Prostate gland (tissue), 2 donors: ENCODE measurements at regions not wholly inside any gene's neighbourhood (a gene's known extent, or its start where the extent isn't known, plus 50 kb on each side); places are given as distances from the start of the nearest gene placed in this dataset.

Experiments used
- DNase-seq: peaks from one replicate; pipeline ENCODE4 v3.0.0-alpha.2; 2019; ENCODE audit warnings: low spot score
- H3K27ac ChIP-seq, 2 donors: fragments of 200-600 bp; sonication (generic); 2 replicates each; pipeline ENCODE4 v1.5.1; 2017 to 2019
- H3K27me3 ChIP-seq: fragments of 200-600 bp; sonication (generic); replicated peaks from 2 replicates; pipeline ENCODE4 v1.5.1; 2019; ENCODE audit not compliant: insufficient read depth
- H3K36me3 ChIP-seq, 2 donors: fragments of 200-600 bp; sonication (generic); 1 replicate in 1 of 2; 2 replicates in 1 of 2; pipeline versions ENCODE4 v1.5.1 to v1.8.1; 2017 to 2019
- H3K4me1 ChIP-seq: fragments of 200-600 bp; sonication (generic); replicated peaks from 2 replicates; pipeline ENCODE4 v1.5.1; 2019
- H3K4me3 ChIP-seq, 2 donors: fragments of 200-600 bp; sonication (generic); 2 replicates each; pipeline ENCODE4 v1.5.1; 2017 to 2019
- H3K9me3 ChIP-seq: fragments of 200-600 bp; sonication (generic); 2 replicates; pipeline ENCODE4 v1.5.1; 2017
- POLR2A ChIP-seq: fragments of 450-650 bp; IDR thresholded peaks from one replicate; pipeline ENCODE4 v1.6.1; 2016; ENCODE audit warnings: antibody characterized with exemption, mild to moderate bottlenecking
- POLR2AphosphoS5 ChIP-seq: sonication (generic); formaldehyde crosslinking; IDR thresholded peaks from one replicate; pipeline ENCODE4 v1.6.1; 2017; ENCODE audit warnings: antibody characterized with exemption
- WGBS: methylation state at CpG from one replicate; pipeline ENCODE4 v1.1.5; 2018; 5-methylcytosine and 5-hydroxymethylcytosine counted together
- intact Hi-C: fragments of 100-400 bp; cut with DNase I; formaldehyde crosslinking; loops from one replicate; pipeline ENCODE4 v1.14.2; 2022
- TF ChIP-seq, protein P1 (sequence below), 4 experiments: fragments of 200-600 bp in 2 of 4; fragments of 450-650 bp in 2 of 4; sonication (generic) in 2 of 4; IDR thresholded peaks; 1 replicate in 3 of 4; 2 replicates in 1 of 4; pipeline ENCODE4 v1.5.1; 2016 to 2019; ENCODE audit warnings: antibody characterized with exemption in 4 of 4, mild to moderate bottlenecking in 2 of 4, moderate library complexity in 2 of 4

- WGBS = 70% methylated on average over 2 of the region's 2 CpGs
- Histone ChIP-seq H3K9me3 (no peaks in the 10 kb centered on the region), H3K4me3 (no peak overlapping the region), H3K27me3 (no peaks in the 10 kb centered on the region), H3K4me1 (no peaks in the 10 kb centered on the region), H3K27ac (no peak overlapping the region), H3K36me3 (no peaks in the 10 kb centered on the region)
- TF ChIP-seq, protein P1, sequence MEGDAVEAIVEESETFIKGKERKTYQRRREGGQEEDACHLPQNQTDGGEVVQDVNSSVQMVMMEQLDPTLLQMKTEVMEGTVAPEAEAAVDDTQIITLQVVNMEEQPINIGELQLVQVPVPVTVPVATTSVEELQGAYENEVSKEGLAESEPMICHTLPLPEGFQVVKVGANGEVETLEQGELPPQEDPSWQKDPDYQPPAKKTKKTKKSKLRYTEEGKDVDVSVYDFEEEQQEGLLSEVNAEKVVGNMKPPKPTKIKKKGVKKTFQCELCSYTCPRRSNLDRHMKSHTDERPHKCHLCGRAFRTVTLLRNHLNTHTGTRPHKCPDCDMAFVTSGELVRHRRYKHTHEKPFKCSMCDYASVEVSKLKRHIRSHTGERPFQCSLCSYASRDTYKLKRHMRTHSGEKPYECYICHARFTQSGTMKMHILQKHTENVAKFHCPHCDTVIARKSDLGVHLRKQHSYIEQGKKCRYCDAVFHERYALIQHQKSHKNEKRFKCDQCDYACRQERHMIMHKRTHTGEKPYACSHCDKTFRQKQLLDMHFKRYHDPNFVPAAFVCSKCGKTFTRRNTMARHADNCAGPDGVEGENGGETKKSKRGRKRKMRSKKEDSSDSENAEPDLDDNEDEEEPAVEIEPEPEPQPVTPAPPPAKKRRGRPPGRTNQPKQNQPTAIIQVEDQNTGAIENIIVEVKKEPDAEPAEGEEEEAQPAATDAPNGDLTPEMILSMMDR (IDR thresholded peaks at IDR 0.05) = no peak
- TF ChIP-seq POLR2AphosphoS5 = no peak
- no peak for TF ChIP-seq POLR2A
- intact Hi-C loops = no loop called here
- DNase-seq = no peak
Observed at GRCh38 chr2:121872651-121873050, 117.2 kb downstream of the TSN start.

- TF ChIP-seq POLR2AphosphoS5 = no peak
- no peak for TF ChIP-seq POLR2A
- TF ChIP-seq, protein P1 (IDR thresholded peaks at IDR 0.05) = no peak
- Histone ChIP-seq H3K4me3 (no peak overlapping the region), H3K9me3 (no peaks in the 10 kb centered on the region), H3K4me1 (no peaks in the 10 kb centered on the region), H3K27me3 (no peaks in the 10 kb centered on the region), H3K36me3 (no peaks in the 10 kb centered on the region), H3K27ac (no peak overlapping the region)
- no peak for DNase-seq
- intact Hi-C loops = no loop called here
- 68% methylated on average over 7 of the region's 7 CpGs for WGBS
Observed at GRCh38 chr2:121873864-121874263, 118.4 kb downstream of the TSN start.

DNA sequence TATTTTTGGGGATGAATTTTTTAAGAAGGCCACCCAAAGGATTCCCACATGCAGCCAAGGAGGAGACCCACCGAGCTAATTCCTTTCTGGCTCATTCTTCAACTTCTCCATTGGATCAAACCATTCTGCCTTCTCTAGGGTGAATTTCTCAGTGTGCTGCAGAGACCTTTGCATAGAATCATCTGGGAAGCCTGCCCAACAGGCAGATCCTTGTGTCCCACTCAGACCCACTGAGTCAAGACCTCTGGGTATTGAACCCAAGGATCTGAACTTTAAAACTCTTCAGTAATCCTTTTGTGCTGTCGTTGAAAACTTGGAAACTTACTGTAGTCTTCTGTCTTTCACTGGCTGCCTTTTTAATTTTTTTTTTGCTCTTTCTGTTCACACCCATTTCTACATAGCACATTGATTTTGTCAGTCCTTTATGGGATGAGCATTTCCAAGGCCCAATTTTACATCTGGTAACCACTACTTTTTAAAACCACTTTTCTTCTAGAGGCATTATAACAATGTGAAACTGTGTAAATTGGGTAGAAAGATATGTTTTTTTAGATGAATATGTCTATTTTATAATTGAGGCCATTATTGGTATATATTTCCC is 120.2 kb downstream of the TSN start:
- TF ChIP-seq POLR2AphosphoS5 (no peak), POLR2A (no peak)
- TF ChIP-seq, protein P1 (IDR thresholded peaks at IDR 0.05) = no peak

DNA sequence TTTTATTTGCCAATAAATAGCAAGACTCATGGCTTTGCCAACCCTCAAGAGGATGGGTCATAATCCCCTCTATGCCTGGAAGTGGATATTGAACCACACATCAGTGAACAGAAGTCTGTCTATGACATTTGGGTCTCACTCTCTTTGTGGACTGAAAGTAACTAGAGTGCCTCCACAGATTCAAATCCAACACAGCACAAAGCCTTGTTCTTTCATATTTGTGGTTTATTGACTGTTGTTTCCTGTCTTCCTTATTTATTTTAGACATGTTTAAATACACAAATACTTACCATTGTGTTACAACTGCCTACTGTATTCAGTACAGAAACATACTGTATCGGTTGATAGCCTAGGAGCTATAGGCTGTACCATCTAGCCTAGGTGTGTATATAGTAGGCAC is 121.9 kb downstream of the TSN start:
- Histone ChIP-seq H3K9me3 (no peaks in the 10 kb centered on the region), H3K4me3 (no peak overlapping the region), H3K36me3 (no peaks in the 10 kb centered on the region), H3K27ac (no peak overlapping the region), H3K27me3 (no peaks in the 10 kb centered on the region), H3K4me1 (no peaks in the 10 kb centered on the region)
- TF ChIP-seq POLR2A = no peak
- TF ChIP-seq POLR2AphosphoS5 = no peak
- TF ChIP-seq, protein P1 (IDR thresholded peaks at IDR 0.05) = no peak
- 75% methylated on average over 1 of the region's 1 CpG for WGBS
- no peak for DNase-seq
- intact Hi-C loops = no loop called here

More for the DNA sequence above, 120.2 kb downstream of the TSN start:
- Histone ChIP-seq H3K9me3 (no peaks in the 10 kb centered on the region), H3K27ac (no peak overlapping the region), H3K27me3 (no peaks in the 10 kb centered on the region), H3K4me1 (no peaks in the 10 kb centered on the region), H3K4me3 (no peak overlapping the region), H3K36me3 (no peaks in the 10 kb centered on the region)
- WGBS = 68% methylated on average over 2 of the region's 2 CpGs
- no peak for DNase-seq
- intact Hi-C loops = no loop called here

DNA sequence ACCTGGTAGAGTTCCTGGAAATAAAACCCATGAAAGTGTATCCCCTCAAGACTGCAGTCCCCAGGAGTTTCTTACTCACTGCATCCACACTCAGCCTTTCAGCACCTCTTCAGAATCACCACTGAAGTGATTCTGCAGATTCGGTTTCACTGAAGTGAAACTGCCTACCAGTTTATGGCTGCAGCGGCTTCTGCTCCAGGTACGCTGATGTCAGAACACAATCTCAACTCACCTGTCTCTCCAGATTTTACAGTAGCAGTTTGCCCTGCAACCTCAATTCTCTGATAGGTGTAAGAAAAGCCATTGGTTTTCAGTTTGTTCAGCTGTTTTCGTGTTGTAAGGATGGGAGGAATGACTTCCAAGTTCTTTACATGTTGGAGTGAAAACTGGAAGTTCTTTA is 124.8 kb downstream of the TSN start:
- intact Hi-C loops = no loop called here
- Histone ChIP-seq H3K9me3 (no peaks in the 10 kb centered on the region), H3K4me1 (no peaks in the 10 kb centered on the region), H3K36me3 (no peaks in the 10 kb centered on the region), H3K27ac (no peak overlapping the region), H3K4me3 (no peak overlapping the region), H3K27me3 (no peaks in the 10 kb centered on the region)
- TF ChIP-seq, protein P1 (IDR thresholded peaks at IDR 0.05) = no peak
- TF ChIP-seq POLR2A (no peak), POLR2AphosphoS5 (no peak)
- no peak for DNase-seq
- WGBS = 73% methylated on average over 4 of the region's 4 CpGs
